ENCODE measurements at regions not wholly inside any gene's neighbourhood (a gene's known extent, or its start where the extent isn't known, plus 50 kb on each side); places are given as distances from the start of the nearest gene placed in this dataset.

DNA sequence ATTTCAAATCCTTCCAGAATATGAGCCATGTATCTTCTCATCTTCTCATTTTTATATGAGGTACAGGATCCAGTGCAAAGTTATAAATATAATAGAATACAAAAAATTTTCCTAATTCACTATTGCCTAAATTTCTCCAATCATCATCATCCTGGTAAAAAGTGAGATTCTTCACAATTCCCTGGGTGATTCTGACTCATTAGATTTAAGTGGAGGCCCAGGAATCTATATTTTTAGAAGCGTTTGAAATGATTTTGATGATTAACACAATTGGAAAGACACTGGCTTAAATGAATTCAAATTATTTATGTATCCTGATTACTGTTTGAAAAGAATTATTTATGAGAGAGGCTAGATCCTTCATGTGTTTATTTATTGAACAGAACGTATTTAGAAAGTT is 380.3 kb upstream of the PDE3A start:
- H3K4me1 ChIP-seq (ENCODE audit: control insufficient read depth, insufficient read depth, low read length): peaks cover 3% of the 10 kb centered on the region
- dilution Hi-C loops (cut with HindIII; ENCODE audit: low sequenced_read_pairs, unreplicated experiment) (no loop called here), in situ Hi-C loops (cut with MboI; ENCODE audit: low sequenced_read_pairs) (loop anchor here (25.0 kb wide), 1 partner anchor 226 kb away; no protein-coding TSS in a partner anchor), intact Hi-C loops (cut with micrococcal nuclease) (no loop called here)
- H2BK5ac ChIP-seq (ENCODE audit: low read depth, low read length, poor library complexity, severe bottlenecking): no peak overlapping the region
- H3K23ac ChIP-seq (ENCODE audit: low read depth, low read length): no peak overlapping the region
- no peak for TF ChIP-seq NFE2L2 (IDR thresholded peaks at IDR 0.05; ENCODE audit: low read depth, low read length)
- ChIA-PET POLR2A (ENCODE audit: unreplicated experiment) (no interaction called here), CTCF (no interaction called here)
- no TSS peak for BruUV-seq (replicated peaks)
- H3K9me1 ChIP-seq (ENCODE audit: insufficient read depth, low read length): no peaks in the 10 kb centered on the region; the same call in 1 of the 2 replicates
- no peak overlapping the region for H3K4me2 ChIP-seq (ENCODE audit: low read depth, low read length)
- H3K79me1 ChIP-seq (ENCODE audit: low read depth in 1 of 2, low read length in 2 of 2): no peaks in the 10 kb centered on the region
- H2BK120ac ChIP-seq (ENCODE audit: low read depth, low read length): no peak overlapping the region
- WGBS, 2 experiments (ENCODE audit: extremely low coverage in 2 of 2, insufficient read length in 1 of 2): no CpG with 5 or more reads among the region's 2 CpGs
- no peak overlapping the region for H3K27ac ChIP-seq (ENCODE audit: insufficient read depth, low read length)
- no peak overlapping the region for H3K4me3 ChIP-seq (ENCODE audit: insufficient read depth, low read depth, low read length)
- H2BK20ac ChIP-seq (ENCODE audit: low read depth, low read length): no peak overlapping the region
- DNase-seq: no peak
- H4K20me1 ChIP-seq (ENCODE audit: insufficient read depth, low read length): no peaks in the 10 kb centered on the region
- no peak overlapping the region for H3K9ac ChIP-seq (ENCODE audit: low read depth, low read length)
- no peak overlapping the region for H3K56ac ChIP-seq (ENCODE audit: extremely low read depth, insufficient read depth, low read length)
- no peak overlapping the region for H3K4ac ChIP-seq (ENCODE audit: low read depth, low read length)
- no peaks in the 10 kb centered on the region for H3K9me3 ChIP-seq (ENCODE audit: control insufficient read depth, insufficient read depth, low read length)
- H2BK15ac ChIP-seq (ENCODE audit: low read depth, low read length): no peak overlapping the region
- no peak overlapping the region for H3K14ac ChIP-seq (replicated peaks; ENCODE audit: low read depth, low read length)
- no peak overlapping the region for H4K8ac ChIP-seq (ENCODE audit: low read depth in 2 of 2, low read length in 2 of 2)
- H4K5ac ChIP-seq (ENCODE audit: low read depth, low read length): no peak overlapping the region
- no peak overlapping the region for H2AK9ac ChIP-seq (replicated peaks; ENCODE audit: low read depth, low read length, poor library complexity)
- H3K18ac ChIP-seq (ENCODE audit: low read depth, low read length): no peak overlapping the region
- no peak for ATAC-seq (ENCODE audit: low read depth)
- H4K91ac ChIP-seq (ENCODE audit: insufficient read depth, low read depth, low read length): no peak overlapping the region
- H2AK5ac ChIP-seq (ENCODE audit: low read depth, low read length): no peak overlapping the region
- no peaks in the 10 kb centered on the region for H3K36me3 ChIP-seq (ENCODE audit: control insufficient read depth, insufficient read depth, low read length)
- H2AFZ ChIP-seq (replicated peaks; ENCODE audit: low read length, poor library complexity): no peak overlapping the region
- no peaks in the 10 kb centered on the region for H3K27me3 ChIP-seq (ENCODE audit: control insufficient read depth, insufficient read depth, low read length)
